Breast epithelium (tissue), 3 donors: ENCODE measurements at regions not wholly inside any gene's neighbourhood (a gene's known extent, or its start where the extent isn't known, plus 50 kb on each side); places are given as distances from the start of the nearest gene placed in this dataset.

Experiments
- POLR2A ChIP-seq: fragments of 450-650 bp; IDR thresholded peaks from one replicate; pipeline ENCODE4 v1.6.1; 2016; ENCODE audit warnings: antibody characterized with exemption, mild to moderate bottlenecking, moderate library complexity
- POLR2AphosphoS5 ChIP-seq, 3 donors: sonication (generic); formaldehyde crosslinking; IDR thresholded peaks; one replicate each; pipeline ENCODE4 v1.6.1; 2017; ENCODE audit warnings: antibody characterized with exemption in 3 of 3
- TF ChIP-seq, protein P1 (sequence below), 3 donors: fragments of 450-650 bp; IDR thresholded peaks; one replicate each; pipeline ENCODE4 v1.5.1; 2016 to 2017; ENCODE audit warnings: antibody characterized with exemption in 3 of 3, mild to moderate bottlenecking in 3 of 3, moderate library complexity in 3 of 3

DNA sequence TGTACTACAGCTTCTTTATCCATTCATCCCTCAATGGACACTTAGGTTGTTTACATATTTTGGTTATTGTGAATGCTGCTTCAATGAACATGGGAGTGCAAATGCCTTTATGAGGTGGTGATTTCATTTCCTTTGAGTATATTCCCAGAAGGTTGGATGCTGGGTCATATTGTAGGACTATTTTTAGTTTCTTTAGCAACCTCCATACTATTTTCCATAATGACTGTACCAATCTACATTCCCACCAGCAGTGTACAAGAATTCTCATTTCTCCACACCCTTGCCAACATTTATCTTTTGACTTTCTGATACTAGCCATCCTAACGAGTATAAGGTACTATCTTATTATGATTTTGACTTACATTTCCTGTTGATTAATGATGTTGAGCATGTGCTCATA, 269.0 kb downstream of the C6orf118 start:
- TF ChIP-seq POLR2AphosphoS5 (IDR thresholded peaks at IDR 0.05) = no peak
- no peak for TF ChIP-seq POLR2A
- TF ChIP-seq, protein P1, sequence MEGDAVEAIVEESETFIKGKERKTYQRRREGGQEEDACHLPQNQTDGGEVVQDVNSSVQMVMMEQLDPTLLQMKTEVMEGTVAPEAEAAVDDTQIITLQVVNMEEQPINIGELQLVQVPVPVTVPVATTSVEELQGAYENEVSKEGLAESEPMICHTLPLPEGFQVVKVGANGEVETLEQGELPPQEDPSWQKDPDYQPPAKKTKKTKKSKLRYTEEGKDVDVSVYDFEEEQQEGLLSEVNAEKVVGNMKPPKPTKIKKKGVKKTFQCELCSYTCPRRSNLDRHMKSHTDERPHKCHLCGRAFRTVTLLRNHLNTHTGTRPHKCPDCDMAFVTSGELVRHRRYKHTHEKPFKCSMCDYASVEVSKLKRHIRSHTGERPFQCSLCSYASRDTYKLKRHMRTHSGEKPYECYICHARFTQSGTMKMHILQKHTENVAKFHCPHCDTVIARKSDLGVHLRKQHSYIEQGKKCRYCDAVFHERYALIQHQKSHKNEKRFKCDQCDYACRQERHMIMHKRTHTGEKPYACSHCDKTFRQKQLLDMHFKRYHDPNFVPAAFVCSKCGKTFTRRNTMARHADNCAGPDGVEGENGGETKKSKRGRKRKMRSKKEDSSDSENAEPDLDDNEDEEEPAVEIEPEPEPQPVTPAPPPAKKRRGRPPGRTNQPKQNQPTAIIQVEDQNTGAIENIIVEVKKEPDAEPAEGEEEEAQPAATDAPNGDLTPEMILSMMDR (IDR thresholded peaks at IDR 0.05) = no peak
